GM21381 (cell line): ENCODE measurements at regions not wholly inside any gene's neighbourhood (a gene's known extent, or its start where the extent isn't known, plus 50 kb on each side); places are given as distances from the start of the nearest gene placed in this dataset.

Experiments used
- ATAC-seq: cut with Tn5 transposase; IDR thresholded peaks from one replicate; pipeline ENCODE4 v1.9.1; 2021; ENCODE audit warnings: mild to moderate bottlenecking, moderate library complexity; ENCODE audit not compliant: unreplicated experiment

DNA sequence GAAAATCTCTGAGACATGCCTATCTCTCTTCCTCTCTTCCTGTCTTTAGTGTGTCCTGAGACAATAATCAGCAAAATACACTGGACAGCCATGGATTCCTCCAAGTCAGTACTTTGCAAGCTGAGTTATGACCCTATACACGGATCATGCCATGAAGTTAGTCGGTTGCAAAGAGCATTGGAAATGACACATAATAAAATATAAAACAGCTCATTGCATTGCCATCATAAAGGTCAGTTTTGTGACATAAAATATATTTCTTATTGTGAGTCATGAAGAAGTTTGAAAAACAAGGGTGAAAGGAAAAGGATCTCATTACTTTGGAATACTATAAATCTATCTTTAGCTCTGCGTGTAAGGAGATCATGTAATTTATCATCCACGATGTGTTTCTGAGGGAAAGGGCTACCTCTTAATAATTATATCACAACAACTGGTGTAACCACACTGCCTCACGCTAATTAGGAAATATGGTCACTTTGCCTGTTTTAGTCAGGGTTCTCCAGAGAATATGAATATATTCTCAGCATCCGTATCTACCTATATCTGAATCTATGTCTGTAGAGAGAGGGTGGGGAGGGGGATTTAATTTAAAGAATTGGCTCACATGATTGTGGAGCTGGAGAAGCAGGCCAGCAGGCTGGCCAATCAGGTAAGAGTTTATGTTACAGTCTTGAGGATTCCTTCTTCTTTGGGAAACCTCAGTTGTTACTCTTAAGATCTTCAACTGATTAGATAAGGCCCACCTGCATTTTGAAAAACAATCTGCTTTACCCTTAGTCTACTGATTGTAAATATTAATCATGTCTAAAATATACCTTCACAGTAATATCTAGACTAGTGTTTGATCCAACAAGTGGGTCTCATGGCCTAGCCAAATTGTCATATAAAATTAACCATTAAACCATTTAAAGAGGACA, 198.8 kb downstream of the FAT3 start:
- no peak for ATAC-seq

DNA sequence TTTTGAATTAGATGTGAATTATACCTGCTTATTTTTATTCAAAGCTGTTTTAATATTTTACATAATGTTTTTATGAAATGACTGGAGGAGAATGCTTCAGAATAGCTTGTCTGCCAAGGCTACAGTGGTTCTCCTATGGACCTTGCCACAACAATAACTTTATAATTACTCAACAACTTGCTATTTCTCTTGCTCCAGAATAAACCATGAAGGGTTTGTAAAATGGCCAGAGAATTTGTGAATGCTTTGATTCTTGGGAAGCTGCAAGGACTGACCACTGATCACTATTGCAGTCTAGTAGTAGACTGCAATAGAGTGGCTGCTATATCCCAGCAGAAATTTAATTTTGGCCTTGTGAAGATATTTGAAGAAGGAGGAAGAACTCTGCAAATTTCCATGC, 199.7 kb downstream of the FAT3 start:
- no peak for ATAC-seq

DNA sequence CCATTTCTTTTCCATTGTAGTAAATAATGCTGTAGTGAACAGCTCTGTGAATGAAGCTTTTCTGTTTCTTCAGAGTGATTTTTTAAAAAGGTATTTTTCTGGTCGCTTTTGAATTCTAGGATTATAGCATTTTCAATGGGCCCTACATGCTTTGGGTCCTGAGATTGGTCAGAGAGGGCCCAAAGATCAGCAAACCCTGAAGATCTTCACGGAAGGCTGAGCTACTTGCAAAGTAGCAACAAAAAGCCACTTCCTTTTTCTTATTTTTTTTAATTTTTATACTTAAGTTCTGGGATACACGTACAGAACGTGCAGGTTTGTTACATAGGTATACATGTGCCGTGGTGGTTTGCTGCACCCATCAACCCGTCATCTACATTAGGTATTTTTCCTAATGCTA, 200.5 kb downstream of the FAT3 start:
- ATAC-seq: no peak

DNA sequence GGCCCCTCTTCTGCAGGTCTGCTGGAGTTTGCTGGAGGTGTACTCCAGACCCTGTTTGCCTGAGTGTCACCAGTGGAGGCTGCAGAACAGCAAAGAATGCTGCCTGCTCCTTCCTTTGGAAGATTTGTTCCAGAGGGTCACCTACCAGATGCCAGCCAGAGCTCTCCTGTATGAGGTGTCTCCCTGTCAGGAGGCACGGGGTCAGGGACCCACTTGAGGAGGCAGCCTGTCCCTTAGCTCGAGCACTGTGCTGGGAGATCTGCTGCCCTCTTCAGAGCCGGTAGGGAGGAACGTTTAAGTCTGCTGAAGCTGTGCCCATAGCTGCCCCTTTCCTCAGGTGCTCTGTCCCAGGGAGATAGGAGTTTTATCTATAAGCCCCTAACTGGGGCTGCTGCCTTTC, 207.9 kb downstream of the FAT3 start:
- no peak for ATAC-seq

DNA sequence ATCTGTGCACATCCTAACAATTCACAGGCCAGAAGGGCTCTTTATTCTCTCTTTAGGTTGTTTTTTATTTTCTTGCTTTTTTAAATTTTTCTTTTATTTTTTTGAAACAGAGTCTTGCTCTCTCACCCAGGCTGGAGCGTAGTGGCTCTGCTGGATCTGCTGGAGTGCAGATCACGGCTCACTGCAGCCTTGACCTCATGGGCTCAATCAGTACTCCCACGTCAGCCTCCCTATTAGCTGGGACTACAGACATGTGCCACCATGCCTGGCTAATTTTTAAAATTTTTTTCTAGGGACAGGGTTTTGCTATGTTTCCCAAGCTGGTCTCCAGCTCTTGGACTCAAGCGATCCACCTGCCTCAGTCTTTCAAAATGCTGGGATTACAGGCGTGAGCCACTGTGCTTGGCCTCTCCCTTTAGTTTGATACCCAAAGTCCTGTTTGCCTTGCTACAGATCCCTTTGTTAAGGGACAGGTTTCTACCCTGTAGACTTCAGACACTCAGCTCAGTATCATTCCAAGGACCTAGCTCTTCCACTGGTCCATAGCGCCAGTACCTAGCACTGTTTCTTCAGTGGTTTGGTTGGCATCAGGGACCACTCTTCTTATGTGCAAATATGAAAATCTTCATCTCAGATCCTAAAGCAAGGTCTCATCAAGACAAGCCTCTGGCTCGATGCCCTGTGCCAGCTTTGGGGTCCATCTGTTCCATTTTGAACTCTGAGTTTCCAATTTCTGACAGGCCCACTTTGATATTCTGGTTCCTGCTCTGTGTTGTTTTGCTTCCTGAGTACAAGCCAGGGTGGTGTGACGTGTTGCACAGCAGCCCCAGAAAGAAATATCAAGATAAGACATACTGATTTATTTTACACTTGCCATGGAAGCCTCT, 211.7 kb downstream of the FAT3 start:
- ATAC-seq: no peak

DNA sequence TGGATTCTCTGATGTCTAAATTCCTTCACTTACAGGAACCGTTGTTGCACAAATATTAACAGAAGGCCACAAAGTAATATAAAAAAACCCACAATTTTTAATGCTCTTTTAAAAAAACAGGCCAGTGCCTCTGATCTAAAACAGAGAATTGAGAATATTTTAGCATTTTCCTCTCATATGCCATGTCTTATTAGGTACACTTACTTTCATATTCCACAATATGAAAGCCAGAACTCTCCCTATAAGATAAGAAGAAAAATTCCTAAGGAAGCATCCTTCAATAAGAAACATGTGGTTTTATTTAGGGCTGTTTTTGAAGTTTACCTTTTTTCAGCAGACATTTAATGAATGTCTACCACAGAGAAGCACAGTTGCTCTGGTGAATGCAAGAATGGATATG, 214.5 kb downstream of the FAT3 start:
- no peak for ATAC-seq

DNA sequence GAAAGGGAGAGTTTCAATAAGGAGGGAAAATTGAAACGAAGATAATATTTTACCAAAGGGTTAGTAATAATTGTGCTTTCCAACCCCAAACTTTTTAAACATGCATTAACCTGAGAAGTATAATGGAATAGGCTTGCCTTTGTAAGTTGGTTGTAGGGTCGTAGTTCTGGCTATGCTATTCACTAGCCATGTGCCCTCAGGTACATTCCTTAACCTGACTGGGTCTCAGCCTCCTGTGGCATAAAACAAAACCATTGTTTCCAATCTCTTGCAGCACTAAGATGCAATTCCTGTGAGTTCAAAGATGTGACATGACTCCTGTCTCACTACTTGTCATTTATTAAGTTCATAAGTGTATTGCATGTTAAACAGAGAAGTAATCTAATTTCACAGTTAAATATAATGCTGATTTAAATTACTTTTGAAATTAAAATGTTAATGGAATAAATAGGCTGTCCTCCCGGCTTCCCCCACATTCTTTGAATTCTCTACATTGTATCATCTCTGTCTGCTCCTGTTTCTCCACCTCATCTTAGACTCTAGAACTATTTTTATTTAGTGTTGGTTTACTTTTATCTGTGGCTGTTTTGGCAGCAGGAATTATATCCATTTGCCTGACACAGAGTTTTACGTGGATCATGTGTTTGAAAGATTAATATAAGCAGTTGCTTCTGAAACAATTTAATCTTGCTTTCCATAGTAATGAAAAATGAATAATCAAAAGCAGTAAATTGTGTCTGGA, 216.3 kb downstream of the FAT3 start:
- ATAC-seq: no peak

DNA sequence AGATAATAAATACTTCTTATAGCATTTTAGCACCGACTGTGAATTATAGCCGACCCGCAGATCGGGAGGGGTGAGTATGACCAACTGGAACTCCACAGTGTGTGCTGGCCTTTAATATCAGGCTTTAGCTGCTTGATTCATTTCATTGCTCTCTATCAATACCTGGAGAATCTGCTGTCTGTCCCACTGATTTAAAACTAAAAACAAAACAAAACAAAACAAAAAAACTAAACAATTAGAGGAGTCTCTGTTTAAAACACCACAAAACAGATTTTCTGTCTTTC, 216.8 kb downstream of the FAT3 start:
- no peak for ATAC-seq

DNA sequence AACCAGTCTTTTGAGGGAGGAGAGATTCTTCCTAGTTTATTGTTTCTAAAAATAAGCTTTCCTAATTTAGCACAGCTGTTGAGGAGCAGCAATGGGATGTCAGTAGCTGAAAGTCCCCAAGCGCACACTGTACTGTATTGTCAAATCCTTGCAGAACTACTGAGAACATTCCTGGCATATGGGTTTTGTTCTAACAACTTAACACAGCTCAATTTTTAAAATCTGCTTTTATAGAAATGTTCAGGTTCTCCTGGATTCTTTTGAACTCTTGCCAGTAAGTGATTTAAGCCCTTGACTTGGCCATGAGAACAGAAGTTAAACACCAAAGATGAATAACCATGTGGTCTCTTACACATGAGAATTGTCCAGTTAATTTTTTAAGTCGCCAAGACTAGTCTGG, 218.6 kb downstream of the FAT3 start:
- no peak for ATAC-seq

DNA sequence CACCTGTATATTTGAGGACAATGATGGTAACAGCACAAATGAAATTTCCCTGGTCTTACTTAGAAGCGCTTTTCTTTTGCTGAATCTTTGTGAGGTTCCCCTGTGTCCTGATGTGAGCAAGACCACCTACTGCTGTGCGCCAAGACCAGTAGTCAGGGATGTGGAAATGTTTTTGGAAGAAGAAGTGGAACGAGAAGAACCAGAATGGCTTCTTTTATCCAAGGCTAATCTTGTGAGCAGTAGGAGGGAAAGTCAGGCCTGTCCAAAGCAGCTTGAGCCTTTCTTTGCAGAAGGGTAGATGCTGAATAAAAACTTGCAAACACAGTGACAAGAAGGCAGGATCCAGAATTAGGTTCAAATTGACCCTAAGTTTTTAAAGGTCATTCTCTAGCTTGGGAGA, 223.0 kb downstream of the FAT3 start:
- ATAC-seq: no peak

DNA sequence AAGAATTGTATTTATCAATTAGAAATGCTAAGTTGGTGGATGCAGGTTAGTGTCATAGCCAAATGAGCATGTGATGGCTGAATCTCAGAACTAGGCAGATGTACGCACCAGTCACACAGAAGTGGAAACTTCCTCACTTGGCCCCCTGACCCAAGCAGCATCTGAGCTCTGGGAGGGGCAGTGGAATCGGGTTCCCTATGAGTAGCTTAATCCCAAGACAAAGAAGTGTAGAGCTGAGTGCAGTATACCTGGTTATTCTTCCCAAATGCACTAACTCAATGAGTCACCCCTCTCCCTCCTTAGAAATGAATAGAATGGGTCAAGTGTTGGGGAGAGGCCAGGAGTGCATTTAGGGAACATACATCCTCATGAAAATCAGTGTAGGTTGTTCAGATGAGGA, 224.6 kb downstream of the FAT3 start:
- no peak for ATAC-seq

DNA sequence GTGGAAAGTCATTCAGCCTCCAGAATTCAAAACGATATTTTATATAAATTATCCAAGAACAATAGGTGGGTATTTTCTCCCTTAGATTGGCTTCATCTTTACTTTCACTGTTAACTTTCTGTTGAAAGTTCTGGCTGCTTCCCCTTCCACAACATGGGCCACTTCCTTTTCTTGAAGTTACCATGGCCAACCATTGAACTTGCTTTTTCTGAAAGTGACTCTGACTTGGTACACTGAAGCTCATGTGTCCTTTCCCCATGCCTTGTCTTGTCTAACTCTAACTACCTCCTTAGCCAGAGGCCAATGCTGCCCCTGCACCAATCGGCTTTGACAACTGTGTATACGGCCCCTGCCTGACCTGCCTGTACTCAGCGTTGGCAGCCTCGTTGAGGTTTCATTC, 225.2 kb downstream of the FAT3 start:
- no peak for ATAC-seq

DNA sequence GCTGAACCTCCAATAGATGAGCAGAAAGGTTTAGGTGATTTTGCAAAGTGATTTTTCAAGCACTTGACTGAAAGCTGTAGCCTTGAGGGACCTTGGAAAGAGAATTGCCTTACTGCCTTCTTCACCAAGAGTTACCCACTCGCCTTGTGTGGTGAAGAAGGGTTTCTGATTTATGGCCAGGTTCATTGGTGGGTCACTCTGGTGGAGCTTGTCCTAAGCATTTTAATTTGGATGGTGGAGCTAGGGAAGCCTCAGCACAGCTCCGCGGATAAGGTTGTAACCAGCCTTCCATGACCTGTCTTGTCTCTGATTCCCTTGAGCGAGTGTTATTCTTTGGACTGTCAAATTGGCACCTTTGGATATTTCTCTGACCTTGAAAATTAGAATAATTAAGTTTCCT, 226.4 kb downstream of the FAT3 start:
- ATAC-seq: no peak

DNA sequence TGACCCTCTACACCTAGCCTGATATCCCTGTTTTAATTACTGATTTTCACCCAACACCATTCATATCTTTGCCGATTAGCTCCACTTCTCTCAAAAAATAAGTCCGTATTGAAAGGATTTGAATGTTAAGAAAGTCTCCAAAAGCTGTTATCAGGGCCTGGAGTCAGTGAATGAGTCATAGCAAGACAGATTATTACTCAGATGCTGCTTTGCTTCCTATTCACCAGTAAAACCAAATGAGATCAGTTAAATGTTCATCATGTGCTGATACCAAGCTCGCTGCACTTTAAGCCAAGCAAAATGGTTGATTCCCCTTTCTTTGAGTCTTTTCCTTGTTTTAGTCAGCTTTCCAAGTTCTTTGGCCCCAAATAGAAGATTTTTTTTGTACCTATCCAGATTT, 228.4 kb downstream of the FAT3 start:
- ATAC-seq: no peak

DNA sequence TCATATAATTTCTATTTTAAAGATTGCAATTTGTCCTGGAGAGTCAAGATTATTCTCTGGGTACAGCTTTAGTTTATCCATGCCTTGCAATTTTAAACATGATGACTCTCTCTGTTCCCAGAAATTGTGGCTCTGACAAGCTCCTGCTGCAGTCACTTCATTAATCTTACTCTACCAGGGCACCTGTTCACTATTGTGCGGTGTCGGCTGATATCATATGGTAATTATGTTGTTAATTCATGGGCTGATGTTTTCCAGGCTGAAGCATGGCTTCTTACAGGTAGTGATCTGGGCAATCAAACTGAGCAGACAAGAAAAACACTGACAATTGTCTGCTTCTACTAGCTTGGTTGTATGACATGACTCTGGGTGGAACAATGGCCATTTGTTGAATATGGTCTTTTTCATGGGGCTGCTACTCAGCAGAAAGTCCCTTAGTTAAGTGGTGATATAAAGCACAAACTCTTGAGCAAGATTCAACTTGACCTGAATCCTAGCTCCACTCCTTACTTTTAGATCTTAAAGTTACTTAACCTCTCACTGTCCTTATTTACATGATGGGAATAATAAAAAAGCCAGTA, 230.7 kb downstream of the FAT3 start:
- ATAC-seq: no peak

DNA sequence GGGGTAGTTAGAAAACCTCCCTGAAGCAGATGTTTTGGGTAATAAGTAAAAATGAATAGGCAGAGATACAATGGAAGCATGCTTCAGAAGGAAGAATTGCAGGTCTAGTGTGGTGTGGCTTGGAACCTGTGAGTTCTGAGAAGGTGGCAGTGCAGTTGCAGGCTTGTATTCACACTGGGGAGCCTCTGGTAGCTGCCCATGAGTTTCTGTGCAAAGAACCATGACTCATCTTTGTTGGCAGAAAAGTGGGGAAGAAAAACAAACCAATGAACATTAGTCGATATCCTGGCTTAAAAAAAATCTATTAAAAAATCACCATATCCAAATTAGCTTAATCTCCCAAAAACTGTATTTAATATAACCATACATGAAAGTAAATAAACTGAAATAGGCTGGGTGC, 232.6 kb downstream of the FAT3 start:
- no peak for ATAC-seq

DNA sequence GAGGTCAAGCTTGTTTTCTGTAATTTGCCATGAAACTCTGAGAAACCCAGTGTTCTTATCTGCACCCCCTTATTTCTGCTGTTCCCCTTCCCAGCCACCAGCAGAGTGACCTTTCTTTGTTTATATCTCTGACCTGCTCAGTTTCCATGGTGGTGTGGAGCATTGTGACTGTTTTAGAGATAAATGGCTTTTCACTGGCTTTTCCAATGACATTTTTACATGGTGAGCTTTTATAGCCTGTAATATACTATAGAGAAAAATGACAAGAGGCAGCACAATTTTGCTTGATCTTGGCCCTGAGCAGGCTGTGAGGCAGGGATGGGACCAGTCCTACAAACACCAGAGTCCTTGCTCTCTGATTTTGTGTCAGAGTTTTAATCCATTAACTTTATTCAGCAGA, 233.9 kb downstream of the FAT3 start:
- ATAC-seq: no peak

DNA sequence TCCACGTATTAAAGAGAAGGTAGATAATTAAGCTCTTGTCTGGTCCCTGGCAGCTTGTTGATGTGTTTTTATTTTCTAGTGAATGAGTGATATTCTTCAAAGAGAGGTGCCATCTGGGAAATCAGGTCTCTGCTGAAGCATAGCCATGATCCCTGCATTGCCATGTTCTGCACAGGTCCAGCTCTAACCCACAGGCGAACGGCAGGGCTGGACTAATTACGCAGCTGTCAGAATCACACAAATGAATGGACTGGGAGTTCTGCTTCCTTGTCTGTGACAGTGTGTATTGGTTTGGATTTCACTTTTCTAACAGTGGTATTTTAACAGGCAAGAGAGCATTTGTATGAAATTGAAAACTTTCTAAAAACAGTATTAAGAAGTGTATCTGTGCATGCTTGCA, 235.6 kb downstream of the FAT3 start:
- no peak for ATAC-seq

DNA sequence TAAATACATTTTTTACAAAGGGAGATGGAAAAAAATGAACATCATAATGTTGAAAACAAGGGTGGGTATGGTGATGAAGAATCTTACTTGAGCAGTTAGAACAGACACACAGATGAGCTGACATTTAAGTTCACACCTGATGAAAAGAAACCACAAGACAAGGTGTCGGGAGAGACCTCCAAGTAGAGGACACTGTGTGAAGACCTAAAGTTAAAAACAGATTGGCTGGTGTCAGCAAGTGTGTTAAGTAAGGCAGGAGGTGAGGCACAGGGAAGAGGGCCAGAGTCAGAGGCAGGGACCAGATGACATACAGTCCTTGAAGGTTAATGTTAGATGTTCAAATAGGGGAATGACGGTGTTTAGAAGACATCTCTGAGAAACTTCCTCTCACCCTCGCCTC, 236.8 kb downstream of the FAT3 start:
- no peak for ATAC-seq

DNA sequence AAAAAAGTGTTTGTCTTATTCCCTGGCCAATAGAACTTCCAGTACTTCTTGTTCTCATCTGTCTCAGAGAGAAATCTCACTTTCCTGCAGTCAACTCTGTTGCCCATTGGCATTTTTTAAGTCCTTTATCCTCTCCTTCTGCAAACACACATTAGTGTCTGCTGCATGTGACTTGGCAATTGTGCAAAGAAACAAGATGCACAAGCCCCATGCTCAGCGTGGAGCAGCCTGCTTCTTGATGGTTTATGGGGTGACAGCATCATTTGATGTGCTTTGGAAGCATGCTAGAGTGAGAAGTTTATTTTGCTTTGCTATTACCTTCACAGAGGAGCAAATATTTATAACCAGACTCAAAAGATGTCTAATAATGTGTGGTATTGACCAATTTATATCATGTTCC, 238.2 kb downstream of the FAT3 start:
- ATAC-seq: no peak

DNA sequence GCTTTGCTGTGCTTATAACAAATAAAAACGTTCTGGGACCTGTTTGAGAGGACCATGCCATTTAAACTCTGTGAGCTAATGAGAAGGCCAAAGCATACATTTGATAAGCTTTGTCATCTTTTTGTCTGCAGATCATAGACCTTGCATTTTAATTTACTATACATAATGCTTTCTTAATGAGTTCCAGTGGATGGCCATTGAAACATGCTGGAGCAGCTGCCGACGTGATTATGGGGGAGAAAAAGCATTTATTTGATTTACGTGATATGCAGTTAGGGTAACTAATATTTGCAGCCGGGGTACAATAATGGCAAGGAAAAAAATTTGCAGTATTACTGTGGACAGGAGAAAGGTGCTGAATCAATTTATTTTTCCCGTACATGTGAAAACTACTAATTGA, 240.2 kb downstream of the FAT3 start:
- no peak for ATAC-seq
